ENCODE measurements at regions not wholly inside any gene's neighbourhood (a gene's known extent, or its start where the extent isn't known, plus 50 kb on each side); places are given as distances from the start of the nearest gene placed in this dataset.

GRCh38 chr13:104137416-104137815 lies 1071.2 kb upstream of the SLC10A2 start:
- H3K14ac ChIP-seq (ENCODE audit: insufficient read length): no peak overlapping the region
- H3K4ac ChIP-seq (replicated peaks; ENCODE audit: insufficient read length, low read depth, low read length): no peak overlapping the region
- FAIRE-seq (no peak), DNase-seq (ENCODE audit: low read depth in 1 of 2, low spot score in 2 of 2) (no peak)
- no peak overlapping the region for H2BK5ac ChIP-seq (ENCODE audit: low read depth, low read length)
- 0 out of 2 replicates have a peak overlapping the region, but pooled peaks have one; percentile 24 for H2AFZ ChIP-seq (ENCODE audit: low read length)
- H3K56ac ChIP-seq (replicated peaks; ENCODE audit: insufficient read length, low read depth, low read length): no peak overlapping the region
- no peaks in the 10 kb centered on the region for H3K27me3 ChIP-seq (replicated peaks in 1 of 4; ENCODE audit: control insufficient read depth in 3 of 4, extremely low read depth in 1 of 4, insufficient read depth in 3 of 4, low read length in 3 of 4)
- no peaks in the 10 kb centered on the region for H3K79me2 ChIP-seq (ENCODE audit: control insufficient read depth in 1 of 2, insufficient read depth in 2 of 2, low read length in 2 of 2)
- H4K5ac ChIP-seq (ENCODE audit: insufficient read length, low read depth, low read length): no peak overlapping the region
- peaks cover 0 to 4% (median 0%) of the 10 kb centered on the region in 4 experiments; a peak in 3 of 7 replicates for H3K4me1 ChIP-seq (replicated peaks in 1 of 4; ENCODE audit: control insufficient read depth in 3 of 4, insufficient read depth in 4 of 4, low read length in 3 of 4)
- H2AK5ac ChIP-seq (ENCODE audit: low read depth, low read length): no peak overlapping the region
- H2BK15ac ChIP-seq (ENCODE audit: low read length): no peak overlapping the region
- CTCF ChIA-PET (ENCODE audit: partially characterized antibody): no interaction called here
- no peaks in the 10 kb centered on the region for H4K20me1 ChIP-seq (replicated peaks in 1 of 2; ENCODE audit: control insufficient read depth in 1 of 2, insufficient read depth in 2 of 2, low read length in 2 of 2)
- WGBS, 2 experiments (ENCODE audit: extremely low coverage in 1 of 2, insufficient coverage in 1 of 2, insufficient read length in 1 of 2, insufficient replicate concordance in 2 of 2, low coverage in 1 of 2, low lambda C conversion rate in 2 of 2, missing lambda C conversion rate in 1 of 2): 96% methylated on average over 6 of the region's 6 CpGs; no CpG with 5 or more reads in 1 of the 2 experiments
- H4K8ac ChIP-seq (ENCODE audit: extremely low read depth, insufficient read depth, low read length): no peak overlapping the region
- H3K9ac ChIP-seq (replicated peaks in 1 of 4; ENCODE audit: extremely low read depth in 1 of 4, low read depth in 3 of 4, low read length in 3 of 4): no peak overlapping the region
- H4K91ac ChIP-seq (replicated peaks; ENCODE audit: insufficient read length, low read length): no peak overlapping the region
- H2BK120ac ChIP-seq (replicated peaks; ENCODE audit: low read depth, low read length): no peak overlapping the region
- H3K9me3 ChIP-seq (ENCODE audit: insufficient read depth in 2 of 2, low read depth in 1 of 2, low read length in 1 of 2): no peaks in the 10 kb centered on the region
- H2BK20ac ChIP-seq (ENCODE audit: low read length): no peak overlapping the region
- H3K23ac ChIP-seq (ENCODE audit: insufficient read length): no peak overlapping the region
- H3K27ac ChIP-seq (ENCODE audit: low read depth, low read length): no peak overlapping the region
- H3K4me2 ChIP-seq (ENCODE audit: insufficient read depth in 1 of 2, low read depth in 2 of 2, low read length in 2 of 2): no peak overlapping the region
- H3K4me3 ChIP-seq (ENCODE audit: extremely low read depth in 1 of 4, insufficient read depth in 2 of 4, low read depth in 3 of 4, low read length in 4 of 4): no peak overlapping the region
- no peaks in the 10 kb centered on the region for H3K36me3 ChIP-seq (ENCODE audit: control insufficient read depth in 2 of 4, insufficient read depth in 4 of 4, low read length in 3 of 4)
- no peak overlapping the region for H3K18ac ChIP-seq (ENCODE audit: extremely low read depth, low read length)
- H2BK12ac ChIP-seq (ENCODE audit: low read depth, low read length): no peak overlapping the region
- H3K23me2 ChIP-seq (ENCODE audit: low read depth, low read length): peaks cover 2% of the 10 kb centered on the region; the same call in 1 of the 2 replicates
- H3K79me1 ChIP-seq (ENCODE audit: low read depth, low read length): no peaks in the 10 kb centered on the region
- POLR2A ChIA-PET (ENCODE audit: partially characterized antibody): no interaction called here
- TF ChIP-seq CHD2 (IDR thresholded peaks at IDR 0.05; ENCODE audit: low read length): no peak
- no peak for TF ChIP-seq CHD1 (IDR thresholded peaks at IDR 0.05; ENCODE audit: low read depth, low read length)
- TF ChIP-seq GTF2F1 (IDR thresholded peaks at IDR 0.05; ENCODE audit: borderline replicate concordance, low read depth, low read length): no peak
- TF ChIP-seq JUN (IDR thresholded peaks at IDR 0.05; ENCODE audit: low read depth, low read length): no peak
- no peak for TF ChIP-seq RBBP5 (IDR thresholded peaks at IDR 0.05; ENCODE audit: borderline replicate concordance, low read depth, low read length)
- no peak for TF ChIP-seq TAF1 (IDR thresholded peaks at IDR 0.05; ENCODE audit: low read depth, low read length)
- no peak for TF ChIP-seq E2F6 (IDR thresholded peaks at IDR 0.05)
